Gastrocnemius medialis (tissue), 4 donors: ENCODE measurements at regions not wholly inside any gene's neighbourhood (a gene's known extent, or its start where the extent isn't known, plus 50 kb on each side); places are given as distances from the start of the nearest gene placed in this dataset.

Source experiments
- POLR2A ChIP-seq, 2 donors: fragments of 450-650 bp; IDR thresholded peaks; one replicate each; pipeline ENCODE4 v1.6.1; 2017; ENCODE audit warnings: antibody characterized with exemption in 2 of 2, mild to moderate bottlenecking in 2 of 2, moderate library complexity in 2 of 2
- TF ChIP-seq, protein P1 (sequence below), 5 experiments: fragments of 450-650 bp in 3 of 5; fragments of 200-600 bp in 2 of 5; sonication (generic) in 2 of 5; IDR thresholded peaks in 4 of 5; conservative IDR thresholded peaks in 1 of 5; 1 replicate in 4 of 5; 2 replicates in 1 of 5; pipeline ENCODE4 v1.5.1; 2016 to 2019; ENCODE audit warnings: antibody characterized with exemption in 5 of 5, mild to moderate bottlenecking in 3 of 5, moderate library complexity in 3 of 5

GRCh38 chr6:133608620-133609019 is 280.3 kb upstream of the TCF21 start:
- no peak for TF ChIP-seq POLR2A (IDR thresholded peaks at IDR 0.05)
- TF ChIP-seq, protein P1, sequence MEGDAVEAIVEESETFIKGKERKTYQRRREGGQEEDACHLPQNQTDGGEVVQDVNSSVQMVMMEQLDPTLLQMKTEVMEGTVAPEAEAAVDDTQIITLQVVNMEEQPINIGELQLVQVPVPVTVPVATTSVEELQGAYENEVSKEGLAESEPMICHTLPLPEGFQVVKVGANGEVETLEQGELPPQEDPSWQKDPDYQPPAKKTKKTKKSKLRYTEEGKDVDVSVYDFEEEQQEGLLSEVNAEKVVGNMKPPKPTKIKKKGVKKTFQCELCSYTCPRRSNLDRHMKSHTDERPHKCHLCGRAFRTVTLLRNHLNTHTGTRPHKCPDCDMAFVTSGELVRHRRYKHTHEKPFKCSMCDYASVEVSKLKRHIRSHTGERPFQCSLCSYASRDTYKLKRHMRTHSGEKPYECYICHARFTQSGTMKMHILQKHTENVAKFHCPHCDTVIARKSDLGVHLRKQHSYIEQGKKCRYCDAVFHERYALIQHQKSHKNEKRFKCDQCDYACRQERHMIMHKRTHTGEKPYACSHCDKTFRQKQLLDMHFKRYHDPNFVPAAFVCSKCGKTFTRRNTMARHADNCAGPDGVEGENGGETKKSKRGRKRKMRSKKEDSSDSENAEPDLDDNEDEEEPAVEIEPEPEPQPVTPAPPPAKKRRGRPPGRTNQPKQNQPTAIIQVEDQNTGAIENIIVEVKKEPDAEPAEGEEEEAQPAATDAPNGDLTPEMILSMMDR (IDR thresholded peaks at IDR 0.05 in 4 of 5, conservative IDR thresholded peaks at IDR 0.05 in 1 of 5): no peak
